ENCODE measurements at regions not wholly inside any gene's neighbourhood (a gene's known extent, or its start where the extent isn't known, plus 50 kb on each side); places are given as distances from the start of the nearest gene placed in this dataset.

DNA sequence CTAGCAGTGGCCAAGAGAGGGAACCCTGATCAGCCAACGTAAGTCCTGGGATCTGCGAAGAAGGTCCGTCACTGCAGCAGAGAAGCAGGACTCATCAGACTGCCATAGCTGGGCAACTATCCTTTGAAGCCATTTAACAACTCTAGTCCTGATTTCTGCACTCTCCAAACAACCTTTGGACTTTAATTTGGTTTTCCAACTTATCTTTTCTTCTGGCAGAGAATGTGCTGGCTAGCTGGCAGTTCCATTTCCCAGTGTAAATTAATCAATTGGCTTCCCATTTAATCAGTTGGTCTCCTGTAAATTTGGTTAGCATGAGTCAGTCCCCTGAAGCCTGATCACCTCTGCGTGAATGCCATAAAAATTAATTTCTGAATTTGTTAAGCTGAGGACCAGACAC is 153.7 kb upstream of the GPR101 start:
- WGBS, 3 donors: 65 to 78% (median 75%) methylated on average over 4 of the region's 4 CpGs

GRCh38 chrX:137178392-137178791 is 144.6 kb upstream of the GPR101 start:
- Histone ChIP-seq H3K27ac (no peak overlapping the region), H3K27me3 (no peaks in the 10 kb centered on the region), H3K36me3 (no peaks in the 10 kb centered on the region), H3K4me1 (ENCODE audit: insufficient read depth) (no peaks in the 10 kb centered on the region), H3K9me3 (no peaks in the 10 kb centered on the region), H3K4me3 (no peak overlapping the region)
- intact Hi-C loops (cut with DNase I): no loop called here
- no peak for TF ChIP-seq POLR2A (IDR thresholded peaks at IDR 0.05)
- no peak for TF ChIP-seq EP300 (IDR thresholded peaks at IDR 0.05)
- no peak for TF ChIP-seq CTCF (IDR thresholded peaks at IDR 0.05)
- DNase-seq: no peak
- 29 to 30% (median 30%) methylated on average over 3 of the region's 3 CpGs for WGBS, 3 donors

More for the DNA sequence above, 153.7 kb upstream of the GPR101 start:
- Histone ChIP-seq H3K9me3 (no peaks in the 10 kb centered on the region), H3K36me3 (no peaks in the 10 kb centered on the region), H3K4me1 (ENCODE audit: insufficient read depth) (no peaks in the 10 kb centered on the region), H3K4me3 (no peak overlapping the region), H3K27ac (no peak overlapping the region), H3K27me3 (no peaks in the 10 kb centered on the region)
- intact Hi-C loops (cut with DNase I): no loop called here
- no peak for DNase-seq
- TF ChIP-seq CTCF (IDR thresholded peaks at IDR 0.05) (no peak), POLR2A (IDR thresholded peaks at IDR 0.05) (no peak), EP300 (IDR thresholded peaks at IDR 0.05) (no peak)

DNA sequence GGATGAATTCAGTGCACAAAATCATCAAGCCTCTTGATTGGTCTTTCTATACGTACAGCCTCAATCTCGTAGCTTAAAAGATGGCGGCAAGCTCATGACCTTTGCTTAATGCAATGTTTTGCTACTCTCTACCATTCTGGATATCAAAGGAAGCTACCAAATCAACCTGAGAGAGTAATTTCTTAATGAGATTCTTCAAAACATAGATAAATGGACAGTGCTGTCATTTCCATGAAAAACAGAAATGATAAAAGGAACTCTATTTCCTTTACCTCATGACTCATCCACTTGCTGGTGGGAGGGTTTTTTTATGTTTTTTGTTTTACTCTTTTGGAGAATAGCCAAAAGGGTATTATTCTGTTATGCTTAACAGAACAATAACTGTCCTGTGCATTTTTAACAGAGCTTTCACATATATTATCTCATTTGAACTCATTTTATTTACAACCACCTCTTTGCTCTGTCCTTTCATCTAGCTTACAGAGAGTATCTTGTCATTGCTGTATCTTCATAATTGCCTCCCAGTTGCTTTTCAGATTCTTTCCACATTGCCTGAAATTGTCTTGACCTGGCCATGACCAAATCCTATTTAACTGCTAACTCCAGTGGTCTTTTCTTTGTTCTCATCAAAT is 138.6 kb upstream of the GPR101 start:
- intact Hi-C loops (cut with DNase I): no loop called here
- Histone ChIP-seq H3K27ac (no peak overlapping the region), H3K36me3 (no peaks in the 10 kb centered on the region), H3K4me3 (no peak overlapping the region), H3K27me3 (no peaks in the 10 kb centered on the region), H3K9me3 (no peaks in the 10 kb centered on the region), H3K4me1 (ENCODE audit: insufficient read depth) (no peaks in the 10 kb centered on the region)
- 64 to 81% (median 67%) methylated on average over 3 of the region's 3 CpGs for WGBS, 3 donors
- no peak for TF ChIP-seq EP300 (IDR thresholded peaks at IDR 0.05)
- TF ChIP-seq CTCF (IDR thresholded peaks at IDR 0.05): no peak
- no peak for TF ChIP-seq POLR2A (IDR thresholded peaks at IDR 0.05)
- DNase-seq: no peak

DNA sequence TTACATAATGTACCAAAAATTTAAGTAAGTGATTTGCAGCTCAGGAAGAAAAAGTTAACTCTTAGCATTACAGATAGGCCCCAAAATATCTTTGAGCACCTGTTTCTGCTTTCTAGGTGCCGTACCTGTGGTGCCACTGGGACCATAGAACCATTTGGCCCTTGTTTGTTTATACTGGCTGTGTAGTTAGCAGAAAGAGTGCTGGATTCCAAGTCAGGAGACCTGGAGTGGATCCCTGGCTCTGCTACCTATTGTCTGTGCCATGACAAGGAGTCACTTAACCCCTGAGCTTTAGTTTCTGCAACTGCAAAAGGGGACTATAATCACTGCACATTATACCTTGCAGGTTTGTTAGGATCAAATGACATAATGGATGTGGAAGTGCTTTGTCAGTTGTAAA is 137.8 kb upstream of the GPR101 start:
- Histone ChIP-seq H3K4me1 (ENCODE audit: insufficient read depth) (no peaks in the 10 kb centered on the region), H3K4me3 (no peak overlapping the region), H3K36me3 (no peaks in the 10 kb centered on the region), H3K27ac (no peak overlapping the region), H3K9me3 (no peaks in the 10 kb centered on the region), H3K27me3 (no peaks in the 10 kb centered on the region)
- intact Hi-C loops (cut with DNase I): no loop called here
- DNase-seq: no peak
- TF ChIP-seq EP300 (IDR thresholded peaks at IDR 0.05): no peak
- TF ChIP-seq CTCF (IDR thresholded peaks at IDR 0.05): no peak
- no peak for TF ChIP-seq POLR2A (IDR thresholded peaks at IDR 0.05)
- WGBS, 3 donors: 45 to 67% (median 66%) methylated on average over 1 of the region's 1 CpG

Measured in ovary (tissue), 7 donors.